Fibroblast of skin of back (primary cell): ENCODE measurements at regions not wholly inside any gene's neighbourhood (a gene's known extent, or its start where the extent isn't known, plus 50 kb on each side); places are given as distances from the start of the nearest gene placed in this dataset.
A peak's percentile ranks its signal among the peaks of the same experiment; 100 is the strongest.
"Not testable (repeated sequence)": the region's sequence is repeated elsewhere in the genome, so short reads cannot be mapped to it uniquely, and the experiment has no call there.

Experiments used
- DNase-seq: peaks from one replicate; pipeline ENCODE4 v3.0.0-alpha.2; 2013

GRCh38 chrX:44785652-44786051 lies 58.2 kb upstream of the DUSP21 start:
- DNase-seq: peak; percentile 38

DNA sequence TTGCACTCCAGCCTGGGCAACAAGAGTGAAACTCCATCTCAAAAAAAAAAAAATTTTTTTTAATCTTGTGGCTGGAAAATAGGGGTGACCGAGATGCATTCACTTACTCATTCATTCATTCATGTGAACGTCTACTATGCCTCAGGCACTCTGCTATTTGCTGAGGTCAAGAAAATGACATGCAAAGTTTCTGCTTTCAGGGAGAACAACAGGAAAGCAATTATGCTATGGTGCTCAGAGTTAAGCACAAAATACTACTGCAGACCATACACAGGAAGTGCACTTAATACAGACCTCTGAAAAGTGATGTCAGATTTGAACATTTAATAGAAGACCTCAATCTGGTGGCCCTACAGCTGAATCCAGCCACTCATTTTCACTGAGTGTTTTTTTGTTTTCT lies 59.6 kb upstream of the DUSP21 start:
- no peak for DNase-seq

GRCh38 chrX:44778254-44778653 lies 65.6 kb upstream of the DUSP21 start:
- DNase-seq: no peak

DNA sequence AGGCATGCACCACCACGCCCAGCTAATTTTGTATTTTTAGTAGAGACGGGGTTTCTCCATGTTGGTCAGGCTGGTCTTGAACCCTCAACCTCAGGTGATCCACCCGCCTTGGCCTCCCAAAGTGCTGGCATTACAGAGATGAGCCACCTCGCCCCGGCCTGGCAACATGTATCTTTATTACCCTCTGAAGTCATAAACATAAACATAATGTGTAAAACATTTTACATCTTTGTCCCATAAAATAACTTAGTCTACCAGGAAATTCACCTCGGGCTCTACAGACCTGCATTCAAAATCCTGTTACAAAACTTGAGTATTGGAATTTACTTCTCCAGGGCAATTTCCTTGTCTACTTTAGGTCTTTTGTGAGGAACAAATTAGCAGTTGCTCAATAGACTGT lies 68.1 kb upstream of the DUSP21 start:
- DNase-seq: no peak

DNA sequence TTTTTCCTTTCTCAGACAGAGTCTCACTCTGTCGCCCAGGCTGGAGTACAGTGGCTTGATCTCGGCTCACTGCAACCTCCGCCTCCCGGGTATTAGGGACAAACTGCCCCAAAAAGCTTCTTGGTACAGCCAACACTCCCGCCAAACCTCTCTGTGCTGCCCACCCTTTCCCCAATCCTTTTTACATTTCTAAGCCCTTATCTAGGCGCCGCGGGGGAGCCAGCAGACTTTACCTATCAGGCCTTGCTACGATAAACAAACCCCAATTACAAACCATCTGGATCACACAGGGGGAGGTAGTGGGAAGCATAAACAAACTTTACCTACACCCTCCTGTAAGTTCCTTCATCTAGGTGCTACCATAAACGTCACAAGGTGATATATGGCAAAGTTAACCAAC lies 69.8 kb upstream of the DUSP21 start:
- DNase-seq: not testable (repeated sequence)

DNA sequence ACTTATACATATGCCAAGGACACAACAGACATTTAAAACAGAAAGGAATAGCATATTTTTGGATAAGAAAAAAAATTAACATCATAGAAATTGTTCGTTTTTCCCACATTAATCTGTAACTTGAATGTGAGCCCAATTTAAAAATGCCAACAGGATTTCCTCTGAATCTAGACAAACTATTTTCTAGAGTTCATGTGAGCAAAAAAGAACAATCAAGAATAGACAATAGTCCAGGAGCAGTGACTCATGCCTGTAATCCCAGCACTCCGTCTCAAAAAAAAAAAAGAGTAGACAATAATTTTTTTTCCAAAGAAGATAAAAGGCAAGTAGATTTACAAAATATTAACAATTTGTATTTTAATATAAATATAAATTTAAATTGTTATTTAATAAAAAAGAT lies 73.7 kb upstream of the DUSP21 start:
- DNase-seq: no peak

GRCh38 chrX:44767308-44767707 lies 76.5 kb upstream of the DUSP21 start:
- DNase-seq: no peak

DNA sequence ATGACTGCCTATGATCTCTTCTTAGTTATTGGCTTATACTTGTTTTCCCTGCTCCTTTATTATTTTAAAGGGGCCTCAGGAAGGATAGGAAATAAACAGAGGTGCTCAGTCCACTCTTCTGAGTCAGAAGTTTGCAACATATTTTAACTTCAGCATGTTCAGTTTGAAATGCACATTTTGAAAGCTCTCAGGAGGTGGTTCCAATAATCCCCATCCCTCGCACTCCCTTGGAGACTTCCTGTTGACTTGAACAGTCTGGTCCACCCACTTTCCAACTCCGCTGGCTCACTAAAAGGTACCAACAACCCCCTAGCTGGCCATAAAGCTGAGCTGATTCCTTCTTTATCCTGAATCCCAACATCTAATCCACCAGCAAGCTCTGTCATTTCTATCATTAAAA lies 78.3 kb upstream of the DUSP21 start:
- no peak for DNase-seq

DNA sequence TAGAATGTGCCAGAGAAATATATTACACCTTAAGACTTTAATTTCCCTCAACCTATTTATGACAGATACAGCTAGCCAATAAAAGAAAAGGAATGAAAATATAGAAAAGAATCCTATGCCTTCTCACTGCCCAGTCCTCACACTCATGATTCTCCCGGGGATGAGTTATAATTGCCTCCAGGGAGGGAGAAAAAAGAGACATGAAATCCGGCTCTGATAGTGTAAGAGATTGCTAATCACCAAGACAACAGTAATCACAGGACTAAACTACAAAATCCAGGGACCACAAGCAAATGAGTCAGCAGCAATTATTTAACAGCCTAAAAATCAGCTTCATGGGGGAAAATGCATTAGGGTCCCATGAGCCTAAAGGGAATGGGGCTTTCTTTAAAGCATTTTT lies 95.9 kb upstream of the DUSP21 start:
- no peak for DNase-seq

DNA sequence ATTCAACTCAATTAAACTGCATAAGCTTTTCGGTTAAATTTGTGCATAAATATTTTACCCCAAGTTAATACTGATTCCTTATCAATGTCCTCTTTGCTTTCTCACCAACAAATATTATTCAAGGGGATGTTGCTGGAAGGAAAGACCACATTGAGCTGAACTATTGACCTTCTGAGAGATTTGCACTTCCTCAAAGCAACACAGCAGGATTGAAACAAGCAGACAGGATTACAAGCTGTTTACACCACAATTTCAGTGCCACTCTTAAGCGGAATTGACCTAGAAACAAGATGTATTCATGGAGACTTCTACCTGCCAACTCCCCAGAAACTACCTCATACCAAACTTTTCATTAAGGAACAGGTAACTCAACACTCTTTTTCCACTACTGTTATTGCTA lies 96.5 kb upstream of the DUSP21 start:
- no peak for DNase-seq

- DNase-seq: no peak
Measured at GRCh38 chrX:44744799-44745198, 99.0 kb upstream of the DUSP21 start.

DNA sequence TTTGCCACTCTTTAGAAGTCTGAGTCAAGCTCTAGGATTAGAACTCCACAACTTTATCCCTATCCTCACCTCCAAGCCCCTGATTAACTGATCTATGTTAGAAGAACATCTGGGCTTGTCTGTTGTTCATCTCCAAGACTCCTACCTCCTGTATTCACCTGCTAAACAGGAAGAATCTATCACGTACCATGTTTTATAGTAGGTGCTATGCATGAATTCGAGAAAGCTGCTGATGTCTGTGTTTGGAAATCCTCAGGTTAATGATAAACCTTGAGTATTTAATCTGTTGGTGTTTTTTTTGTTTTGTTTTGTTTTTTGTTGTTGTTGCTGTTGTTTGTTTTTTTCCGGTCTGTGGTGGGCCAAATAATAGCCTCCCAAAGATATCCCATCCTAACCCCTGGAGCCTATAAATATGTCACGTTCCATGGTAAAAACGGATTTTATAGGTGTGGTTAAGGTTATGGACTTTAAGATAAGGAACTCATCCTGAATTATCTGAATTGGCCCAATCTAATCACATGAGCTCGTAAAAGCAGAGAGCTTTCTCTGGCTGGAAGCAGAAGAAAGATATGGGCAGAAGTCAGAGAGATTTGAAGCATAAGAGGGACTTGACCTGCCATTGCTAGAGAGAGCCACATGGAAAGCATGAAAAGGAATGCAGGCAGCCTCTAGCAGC lies 101.2 kb upstream of the DUSP21 start:
- no peak for DNase-seq

DNA sequence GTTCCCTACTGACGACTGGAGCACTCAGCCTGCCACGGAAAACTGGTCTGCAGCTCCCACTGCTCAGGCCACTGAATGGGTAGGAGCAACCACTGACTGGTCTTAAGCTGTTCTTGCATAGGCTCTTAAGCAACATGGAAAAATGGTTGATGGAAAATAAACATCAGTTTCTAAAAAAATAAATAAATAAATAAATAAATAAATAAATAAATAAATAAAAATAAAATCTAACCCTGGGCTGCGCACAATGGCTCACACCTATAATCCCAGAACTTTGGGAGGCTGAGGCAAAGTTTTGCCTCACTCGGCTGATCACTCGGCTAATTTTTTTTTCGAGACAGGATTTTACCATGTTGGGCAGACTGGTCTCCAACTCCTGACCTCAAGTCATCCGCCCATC lies 102.0 kb upstream of the DUSP21 start:
- DNase-seq: not testable (repeated sequence)

GRCh38 chrX:44741458-44741857 lies 102.4 kb upstream of the DUSP21 start:
- not testable (repeated sequence) for DNase-seq

DNA sequence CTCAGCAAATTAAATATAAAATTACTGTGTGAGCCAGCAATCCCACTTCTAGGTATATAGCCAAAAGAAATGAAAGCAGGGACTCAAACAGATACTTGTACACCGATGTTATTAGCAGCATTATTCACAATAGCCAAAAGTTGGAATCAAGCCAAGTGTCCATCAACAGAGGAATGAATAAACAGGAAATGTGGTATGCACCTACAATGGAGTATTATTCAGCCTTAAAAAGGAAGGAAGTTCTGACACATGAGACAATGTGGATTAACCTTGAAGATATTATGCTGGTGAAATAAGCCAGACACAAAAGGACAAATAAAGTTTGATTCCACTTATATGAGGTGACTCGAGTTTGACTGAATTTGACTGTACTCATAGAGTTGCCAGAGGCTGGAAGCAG lies 108.3 kb upstream of the DUSP21 start:
- DNase-seq: no peak

DNA sequence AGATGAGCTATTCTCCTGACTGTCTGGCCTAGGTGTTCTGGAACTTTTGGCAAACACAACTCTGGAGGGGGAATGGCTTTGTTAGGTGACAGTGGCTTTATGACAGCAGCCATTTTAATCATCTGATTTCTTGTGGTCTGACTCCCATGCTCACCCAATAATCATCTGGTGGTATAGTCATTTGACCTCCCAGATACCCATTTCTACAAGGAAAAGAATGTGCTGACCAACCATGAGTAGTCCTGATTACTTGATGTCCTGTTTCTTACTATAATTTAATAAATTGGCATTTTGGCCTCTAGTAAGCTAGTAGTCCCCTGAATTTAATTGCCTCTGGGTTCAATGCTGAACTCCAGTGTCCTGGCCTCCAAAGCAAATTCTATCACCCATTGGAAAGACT lies 109.9 kb upstream of the DUSP21 start:
- no peak for DNase-seq

DNA sequence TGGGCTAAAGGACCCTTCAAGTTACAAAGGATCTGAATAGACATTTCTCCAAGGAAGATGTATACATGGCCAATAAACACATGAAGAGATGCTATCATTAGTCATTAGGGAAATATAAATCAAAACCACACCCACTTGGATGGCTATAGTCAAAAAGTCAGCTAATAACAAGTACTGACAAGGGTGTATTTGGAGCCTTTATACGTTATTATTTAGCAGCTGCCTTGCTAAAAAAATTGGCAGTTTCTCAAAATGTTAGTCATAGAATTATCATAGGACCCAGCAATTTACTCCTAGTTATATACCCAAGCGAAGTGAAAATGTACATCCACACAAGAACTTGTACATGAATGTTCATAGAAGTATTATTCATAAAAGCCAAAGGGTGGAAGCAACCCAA lies 112.7 kb upstream of the DUSP21 start:
- DNase-seq: no peak

DNA sequence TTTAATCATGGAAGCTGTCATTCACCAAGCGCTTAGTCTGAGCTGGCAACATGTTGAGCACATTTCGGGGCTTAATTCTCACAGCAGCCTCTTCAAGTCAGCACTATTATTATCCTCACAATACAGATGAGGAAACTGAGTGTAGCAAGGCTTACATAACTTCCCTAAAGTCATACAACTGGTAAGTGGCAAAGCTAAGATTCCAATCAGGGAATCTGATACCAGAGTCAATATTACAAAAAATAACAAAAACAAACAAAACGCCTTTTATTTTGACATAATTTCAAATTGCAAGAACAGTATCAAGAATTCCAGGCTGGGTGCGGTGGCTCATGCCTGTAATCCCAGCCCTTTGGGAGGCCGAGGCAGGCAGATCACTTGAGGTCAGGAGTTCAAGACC lies 120.4 kb upstream of the DUSP21 start:
- no peak for DNase-seq

DNA sequence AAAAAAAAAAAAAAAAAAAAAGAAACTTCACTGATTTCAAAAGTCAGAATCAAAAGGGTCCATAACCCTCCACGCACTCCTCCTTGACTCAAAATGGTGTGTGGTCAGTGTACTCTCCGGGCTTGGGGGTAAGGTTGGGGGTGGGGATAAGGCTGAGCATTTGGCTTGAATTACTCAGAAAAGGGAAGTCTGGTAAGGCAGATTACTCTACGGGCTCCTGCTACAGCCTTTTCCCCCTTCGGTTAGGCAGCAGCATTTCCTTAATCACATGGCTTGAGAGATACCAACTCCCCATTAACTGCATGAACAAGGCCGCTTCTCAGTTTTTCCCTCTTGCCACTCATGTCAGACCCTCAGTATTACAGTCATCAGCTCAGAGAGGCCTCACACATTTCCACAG lies 135.4 kb upstream of the DUSP21 start:
- DNase-seq: no peak

GRCh38 chrX:44705817-44706551 lies 137.8 kb upstream of the DUSP21 start:
- no peak for DNase-seq

- DNase-seq: no peak
Measured at GRCh38 chrX:44698357-44698756, 145.5 kb upstream of the DUSP21 start.

GRCh38 chrX:44693255-44693654 lies 150.6 kb upstream of the DUSP21 start:
- DNase-seq: no peak

DNA sequence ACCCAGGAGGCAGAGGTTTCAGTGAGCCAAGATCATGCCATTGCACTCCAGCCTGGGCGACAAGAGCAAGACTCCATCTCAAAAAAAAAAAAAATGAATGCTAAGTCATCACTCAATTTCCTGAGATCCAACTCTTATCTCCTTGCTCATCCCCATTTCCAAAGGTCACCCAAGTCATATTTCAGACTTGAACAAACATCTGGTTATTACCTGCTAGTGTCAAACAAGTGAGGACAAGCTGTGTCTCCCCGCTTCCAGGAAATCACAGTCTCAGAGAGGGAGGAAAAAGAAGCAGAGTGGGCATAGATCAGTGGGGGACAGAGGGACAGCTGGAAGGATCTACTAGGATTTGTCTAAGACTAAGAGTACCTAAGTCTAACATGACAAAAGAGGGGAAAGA lies 147.5 kb upstream of the FUNDC1 start:
- DNase-seq: no peak

GRCh38 chrX:44675362-44676024 lies 132.8 kb upstream of the FUNDC1 start:
- DNase-seq: peak; percentile 62
